GM12878 (cell line): ENCODE measurements at regions not wholly inside any gene's neighbourhood (a gene's known extent, or its start where the extent isn't known, plus 50 kb on each side); places are given as distances from the start of the nearest gene placed in this dataset.

Experiments used
- ATAC-seq: fragments of 200-7000 bp; cut with Tn5 transposase; 3 replicates; pipeline ENCODE4 v1.9.1; 2020; ENCODE audit warnings: mild to moderate bottlenecking, moderate library complexity
- BruUV-seq: library from RNA; stranded (reverse); fragments of 400-500 nt; replicated peaks from 2 replicates; lab custom pipeline; 2021; lab: Mats Ljungman, UMichigan
- CTCF ChIA-PET: fragments of 300-600 bp; sonication (Branson Sonifier 250); formaldehyde crosslinking; extraction: SDS; loops from one replicate; lab custom pipeline; 2021; ENCODE audit warnings: inconsistent platforms; lab: Yijun Ruan, JAX
- POLR2A ChIA-PET: fragments of 350-600 bp; formaldehyde crosslinking; extraction: SDS; loops from one replicate; lab custom pipeline; 2021; ENCODE audit warnings: inconsistent platforms; lab: Charles Lee
- RAD21 ChIA-PET: fragments of 300-600 bp; sonication (Branson Sonifier 250); formaldehyde crosslinking; loops from one replicate; lab custom pipeline; 2023; ENCODE audit warnings: antibody characterized with exemption; ENCODE audit not compliant: unreplicated experiment; lab: Charles Lee
- SMC1A ChIA-PET: fragments of 300-600 bp; sonication (Branson Sonifier 250); formaldehyde crosslinking; loops from one replicate; lab custom pipeline; 2023; ENCODE audit not compliant: unreplicated experiment, uncharacterized antibody; lab: Charles Lee
- DNase-seq: peaks from one replicate; pipeline ENCODE4 v3.0.0-alpha.2; 2011; ENCODE audit warnings: low read depth, low spot score
- FAIRE-seq: peaks from 3 replicates; lab custom pipeline; 2011; peaks lifted over from hg19 to GRCh38; lab: Jason Lieb, UNC
- H2AFZ ChIP-seq: 2 replicates; pipeline ENCODE4 v1.6.0; 2011; ENCODE audit warnings: low read depth, low read length, control low read depth; ENCODE audit not compliant: control insufficient read depth
- H3K27ac ChIP-seq: 2 replicates; pipeline ENCODE4 v1.5.1; 2011; ENCODE audit warnings: control low read depth; ENCODE audit not compliant: control insufficient read depth, insufficient read depth
- H3K27me3 ChIP-seq, 2 experiments: replicated peaks in 1 of 2; 2 replicates each; pipeline versions ENCODE4 v1.6.0 to v1.6.1; 2011; ENCODE audit warnings: low read length in 1 of 2; ENCODE audit not compliant: control insufficient read depth in 2 of 2, insufficient read depth in 2 of 2
- H3K36me3 ChIP-seq, 2 experiments: 2 replicates each; pipeline ENCODE4 v1.5.1; 2011; ENCODE audit warnings: low read length in 1 of 2; ENCODE audit not compliant: control insufficient read depth in 2 of 2, insufficient read depth in 2 of 2
- H3K4me1 ChIP-seq: 2 replicates; pipeline ENCODE4 v1.6.1; 2011; ENCODE audit warnings: mild to moderate bottlenecking, low read length, moderate library complexity, mixed read lengths; ENCODE audit not compliant: control insufficient read depth, insufficient read depth
- H3K4me2 ChIP-seq: 2 replicates; pipeline ENCODE4 v1.6.0; 2011; ENCODE audit warnings: control low read depth; ENCODE audit not compliant: control insufficient read depth, insufficient read depth
- H3K4me3 ChIP-seq: fragments of 200-600 bp; sonication (generic); 2 replicates; pipeline ENCODE4 v1.5.1; 2016
- H3K79me2 ChIP-seq: 2 replicates; pipeline ENCODE4 v1.6.0; 2011; ENCODE audit warnings: low read length; ENCODE audit not compliant: control insufficient read depth, insufficient read depth
- H3K9ac ChIP-seq: 2 replicates; pipeline ENCODE4 v1.8.0; 2011; ENCODE audit warnings: low read length, control low read depth, mixed read lengths; ENCODE audit not compliant: control insufficient read depth, insufficient read depth
- H3K9me3 ChIP-seq: replicated peaks from 3 replicates; pipeline ENCODE4 v1.5.1; 2011; ENCODE audit warnings: mild to moderate bottlenecking, low read length; ENCODE audit not compliant: control insufficient read depth, insufficient read depth
- H4K20me1 ChIP-seq: 2 replicates; pipeline ENCODE4 v1.6.0; 2011; ENCODE audit not compliant: control insufficient read depth, insufficient read depth
- ASH2L ChIP-seq: fragments of 300-600, 200-600 bp; sonication (generic); IDR thresholded peaks from 2 replicates; pipeline ENCODE4 v1.6.1; 2017; ENCODE audit warnings: low read depth, mild to moderate bottlenecking, borderline replicate concordance
- CHD2 ChIP-seq: IDR thresholded peaks from 2 replicates; pipeline ENCODE4 v1.6.1; 2011; ENCODE audit warnings: low read depth, low read length, improper control_type of control experiment, borderline replicate concordance
- CREM ChIP-seq: IDR thresholded peaks from 2 replicates; pipeline ENCODE4 v1.6.1; 2014; ENCODE audit warnings: antibody characterized with exemption, low read depth
- E2F8 ChIP-seq: fragments of 450-650 bp; IDR thresholded peaks from 2 replicates; pipeline ENCODE4 v1.6.1; 2018; ENCODE audit warnings: mild to moderate bottlenecking, low read depth, moderate library complexity; ENCODE audit not compliant: partially characterized antibody
- EZH2 ChIP-seq: IDR thresholded peaks from 2 replicates; pipeline ENCODE4 v1.6.1; 2012; ENCODE audit warnings: low read depth, mild to moderate bottlenecking, control low read depth, inconsistent platforms, low read length, borderline replicate concordance; ENCODE audit not compliant: control insufficient read depth
- PAX5 ChIP-seq: IDR thresholded peaks from 2 replicates; pipeline ENCODE4 v1.6.1; 2011; ENCODE audit warnings: low read depth, low read length, borderline replicate concordance
- PML ChIP-seq: IDR thresholded peaks from 2 replicates; pipeline ENCODE4 v1.6.1; 2012; ENCODE audit warnings: low read length, inconsistent platforms
- RUNX3 ChIP-seq: IDR thresholded peaks from 2 replicates; pipeline ENCODE4 v1.6.1; 2012; ENCODE audit warnings: low read length, inconsistent platforms
- YBX1 ChIP-seq: fragments of 450-650 bp; IDR thresholded peaks from 2 replicates; pipeline ENCODE4 v1.6.1; 2016; ENCODE audit warnings: antibody characterized with exemption
- WGBS: methylation state at CpG from one replicate; pipeline ENCODE4 v1.1.6; 2016; ENCODE audit warnings: low lambda C conversion rate; ENCODE audit not compliant: insufficient replicate concordance, insufficient coverage; ENCODE audit errors: missing lambda C conversion rate; 5-methylcytosine and 5-hydroxymethylcytosine counted together
- in situ Hi-C: fragments of 300-500 bp; cut with MboI; formaldehyde crosslinking; loops from 9 replicates; pipeline ENCODE4 v1.14.3; 2018; ENCODE audit warnings: mixed read lengths
- intact Hi-C: fragments of 100-400 bp; cut with micrococcal nuclease; formaldehyde crosslinking; loops from one replicate; pipeline ENCODE4 v1.14.2; 2022; ENCODE audit not compliant: unreplicated experiment

- no peaks in the 10 kb centered on the region for H3K27me3 ChIP-seq
- no peaks in the 10 kb centered on the region for H3K9me3 ChIP-seq
- H3K9ac ChIP-seq, result no peak overlapping the region
- ChIA-PET POLR2A (no interaction called here), CTCF (interaction anchor here (1.1 to 1.4 kb wide), 2 partner anchors 16 to 29 kb away, joined by 3 read pairs; no protein-coding TSS in a partner anchor), SMC1A (no interaction called here), RAD21 (no interaction called here)
- TF ChIP-seq EZH2 (no peak), CHD2 (no peak), CREM (no peak)
- FAIRE-seq (no peak), ATAC-seq (no peak), DNase-seq (no peak)
- H3K36me3 ChIP-seq, result no peaks in the 10 kb centered on the region
- no TSS peak for BruUV-seq
- in situ Hi-C loops (no loop called here), intact Hi-C loops (no loop called here)
- no peak overlapping the region for H3K4me2 ChIP-seq
- WGBS, result 85% methylated on average over 21 of the region's 21 CpGs
- H2AFZ ChIP-seq, result no peak overlapping the region
- no peak overlapping the region for H3K27ac ChIP-seq
- no peaks in the 10 kb centered on the region for H3K79me2 ChIP-seq
- no peaks in the 10 kb centered on the region for H3K4me1 ChIP-seq
- no peak overlapping the region for H3K4me3 ChIP-seq
- H4K20me1 ChIP-seq, result no peaks in the 10 kb centered on the region
These were observed 119.0 kb upstream of the CLDN10 start for GRCh38 chr13:95433537-95433936.

DNA sequence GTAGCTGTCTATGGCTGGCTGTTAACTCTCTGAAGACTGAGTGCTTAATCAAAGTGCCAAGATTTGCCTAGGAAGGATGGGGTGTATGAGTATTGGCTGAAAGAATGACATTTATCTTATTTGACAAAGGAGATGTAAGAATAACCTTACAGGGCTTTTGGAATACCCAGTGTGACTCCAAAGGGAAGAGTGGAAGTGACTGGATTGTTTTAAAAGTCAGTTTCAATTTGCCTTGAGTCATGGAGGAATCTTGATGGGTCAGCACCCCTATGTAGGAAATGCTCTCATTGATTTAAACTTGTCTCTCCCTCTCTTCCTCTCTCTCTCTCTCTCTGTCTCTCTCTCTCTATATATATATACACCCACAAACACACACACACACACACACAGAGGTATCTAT lies 118.4 kb upstream of the CLDN10 start:
- H3K9me3 ChIP-seq, result no peaks in the 10 kb centered on the region
- ChIA-PET POLR2A (no interaction called here), CTCF (interaction anchor here (1.4 kb wide), 1 partner anchor 30 kb away, joined by 3 read pairs; no protein-coding TSS in a partner anchor), RAD21 (no interaction called here), SMC1A (no interaction called here)
- no peak overlapping the region for H3K9ac ChIP-seq
- H3K27ac ChIP-seq, result no peak overlapping the region
- H3K36me3 ChIP-seq, result no peaks in the 10 kb centered on the region
- in situ Hi-C loops, result no loop called here
- no peak overlapping the region for H3K4me3 ChIP-seq
- FAIRE-seq (no peak), ATAC-seq (no peak), DNase-seq (no peak)
- no peaks in the 10 kb centered on the region for H4K20me1 ChIP-seq
- no peaks in the 10 kb centered on the region for H3K27me3 ChIP-seq
- BruUV-seq, result no TSS peak
- H2AFZ ChIP-seq, result no peak overlapping the region
- intact Hi-C loops, result no loop called here
- no peak for TF ChIP-seq E2F8
- no peak for TF ChIP-seq PML
- TF ChIP-seq ASH2L, result no peak
- no peak for TF ChIP-seq PAX5
- TF ChIP-seq RUNX3, result no peak
- TF ChIP-seq YBX1, result no peak
- H3K4me2 ChIP-seq, result no peak overlapping the region
- no peaks in the 10 kb centered on the region for H3K4me1 ChIP-seq
- H3K79me2 ChIP-seq, result no peaks in the 10 kb centered on the region
